ENCODE measurements at regions not wholly inside any gene's neighbourhood (a gene's known extent, or its start where the extent isn't known, plus 50 kb on each side); places are given as distances from the start of the nearest gene placed in this dataset.

DNA sequence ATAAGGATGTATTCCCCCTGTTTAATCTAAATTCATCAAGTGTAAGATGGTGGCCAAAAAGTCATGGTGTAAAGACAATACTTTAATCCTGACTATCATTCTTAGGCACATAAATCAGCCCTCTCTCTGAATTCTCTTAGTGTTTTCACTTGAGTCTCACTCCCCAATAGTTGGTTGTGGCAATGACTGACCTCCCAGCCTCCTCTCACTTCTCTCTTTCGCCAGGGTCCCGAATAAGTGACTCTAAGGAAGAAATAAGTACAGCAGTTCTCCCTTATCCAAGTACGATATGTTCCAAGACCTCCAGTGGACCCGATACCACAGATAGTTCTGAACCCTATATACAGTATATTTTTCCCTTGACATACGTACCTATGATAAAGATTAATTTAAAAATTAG is 335.3 kb downstream of the MAF start:
- DNase-seq (ENCODE audit: low spot score): no peak

- DNase-seq (ENCODE audit: low spot score): no peak
Measured at GRCh38 chr16:79264237-79265109, 336.1 kb downstream of the MAF start.

DNA sequence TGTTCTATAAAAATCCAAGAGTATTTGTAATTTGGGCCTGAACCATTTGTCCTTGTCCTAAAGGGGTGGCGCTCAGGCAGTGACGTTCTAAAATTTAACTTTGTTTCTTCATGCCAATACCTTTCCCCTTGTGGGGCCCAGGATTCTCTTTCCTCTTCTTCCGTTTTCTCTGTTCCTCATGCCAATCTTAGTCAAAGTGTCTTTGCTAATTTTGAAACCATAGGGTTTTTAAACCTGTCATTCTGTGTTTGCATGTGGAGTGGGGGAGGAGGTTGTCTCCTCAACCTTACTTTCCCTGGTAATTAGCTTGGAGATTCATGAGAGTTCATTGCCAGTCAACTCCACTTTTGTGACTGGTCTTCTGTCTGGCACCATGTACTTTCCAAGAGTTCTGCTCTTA is 337.1 kb downstream of the MAF start:
- no peak for DNase-seq (ENCODE audit: low spot score)
